NAMALWA (cell line): ENCODE measurements at regions not wholly inside any gene's neighbourhood (a gene's known extent, or its start where the extent isn't known, plus 50 kb on each side); places are given as distances from the start of the nearest gene placed in this dataset.

ENCODE experiments used
- DNase-seq: peaks from one replicate; pipeline ENCODE4 v3.0.0-alpha.2; 2015; ENCODE audit warnings: low spot score

GRCh38 chr6:134708079-134708478 is 241.8 kb downstream of the ALDH8A1 start:
- DNase-seq: no peak

GRCh38 chr6:134707342-134708031 is 242.4 kb downstream of the ALDH8A1 start:
- DNase-seq: peak; percentile 9

- DNase-seq: no peak
These were observed 243.1 kb downstream of the ALDH8A1 start for GRCh38 chr6:134706806-134707205.

GRCh38 chr6:134706153-134706552 is 243.7 kb downstream of the ALDH8A1 start:
- no peak for DNase-seq

GRCh38 chr6:134703206-134703605 is 246.7 kb downstream of the ALDH8A1 start:
- no peak for DNase-seq

GRCh38 chr6:134702279-134702678 is 247.6 kb downstream of the ALDH8A1 start:
- DNase-seq: no peak

GRCh38 chr6:134701301-134701700 is 248.6 kb downstream of the ALDH8A1 start:
- no peak for DNase-seq

GRCh38 chr6:134698228-134698627 is 251.7 kb downstream of the ALDH8A1 start:
- no peak for DNase-seq

- no peak for DNase-seq
These were observed 257.9 kb downstream of the ALDH8A1 start for GRCh38 chr6:134692008-134692407.

- DNase-seq: no peak
These were observed 258.7 kb downstream of the ALDH8A1 start for GRCh38 chr6:134691180-134691579.

GRCh38 chr6:134690048-134690447 is 259.9 kb downstream of the ALDH8A1 start:
- DNase-seq: no peak

GRCh38 chr6:134689641-134690040 is 260.3 kb downstream of the ALDH8A1 start:
- DNase-seq: no peak

- no peak for DNase-seq
These were observed 260.7 kb downstream of the ALDH8A1 start for GRCh38 chr6:134689177-134689576.

- DNase-seq: no peak
These were observed 263.8 kb downstream of the ALDH8A1 start for GRCh38 chr6:134686071-134686470.

GRCh38 chr6:134684423-134684795 is 265.5 kb downstream of the ALDH8A1 start:
- no peak for DNase-seq

GRCh38 chr6:134683783-134684422 is 266.0 kb downstream of the ALDH8A1 start:
- DNase-seq: no peak

- no peak for DNase-seq
These were observed 269.5 kb downstream of the ALDH8A1 start for GRCh38 chr6:134680433-134680832.

- DNase-seq: no peak
These were observed 269.9 kb downstream of the ALDH8A1 start for GRCh38 chr6:134680021-134680420.

- no peak for DNase-seq
These were observed 271.4 kb downstream of the ALDH8A1 start for GRCh38 chr6:134678436-134678889.

GRCh38 chr6:134676307-134677281 is 273.3 kb downstream of the ALDH8A1 start:
- no peak for DNase-seq

GRCh38 chr6:134675110-134676054 is 274.5 kb downstream of the ALDH8A1 start:
- no peak for DNase-seq
